ENCODE measurements at regions not wholly inside any gene's neighbourhood (a gene's known extent, or its start where the extent isn't known, plus 50 kb on each side); places are given as distances from the start of the nearest gene placed in this dataset.

DNA sequence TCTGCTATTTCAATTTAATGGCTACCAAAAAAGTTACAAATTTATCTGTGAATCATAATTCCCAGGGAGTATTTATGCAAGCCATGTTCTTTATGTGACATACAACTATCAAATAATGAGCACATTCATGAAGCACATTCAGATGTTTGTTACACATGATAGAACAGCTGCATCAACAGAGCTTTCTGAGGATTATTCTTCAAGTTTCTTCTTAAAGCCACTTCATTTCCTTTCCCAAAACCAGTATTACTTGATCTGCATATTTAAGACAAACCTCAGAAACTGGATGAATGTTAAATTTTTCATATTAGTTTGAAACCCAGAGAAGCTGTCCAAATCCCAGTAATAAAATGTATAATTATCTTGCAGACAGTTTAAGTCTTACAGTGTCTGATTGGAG, 73.6 kb upstream of the SOX5 start:
- Histone ChIP-seq H3K27me3 (ENCODE audit: insufficient read depth, low read depth, low read length) (no peaks in the 10 kb centered on the region), H3K9ac (ENCODE audit: low read length) (no peak overlapping the region), H3K9me3 (ENCODE audit: low read length) (no peaks in the 10 kb centered on the region), H3K4me2 (ENCODE audit: low read length) (no peak overlapping the region), H3K36me3 (ENCODE audit: insufficient read depth, low read length) (no peaks in the 10 kb centered on the region), H3F3A (ENCODE audit: insufficient read depth, low read length, poor library complexity, severe bottlenecking) (no peaks in the 10 kb centered on the region), H4K20me1 (ENCODE audit: insufficient read depth) (no peaks in the 10 kb centered on the region), H3K4me3 (ENCODE audit: low read length) (no peak overlapping the region), H3K9me2 (ENCODE audit: insufficient read depth, low read length) (no peaks in the 10 kb centered on the region), H2AFZ (ENCODE audit: low read depth, low read length) (no peak overlapping the region), H3K79me2 (replicated peaks; ENCODE audit: insufficient read depth, low read length) (no peaks in the 10 kb centered on the region), H3K27ac (ENCODE audit: low read length) (no peak overlapping the region)
- TF ChIP-seq, protein P1, sequence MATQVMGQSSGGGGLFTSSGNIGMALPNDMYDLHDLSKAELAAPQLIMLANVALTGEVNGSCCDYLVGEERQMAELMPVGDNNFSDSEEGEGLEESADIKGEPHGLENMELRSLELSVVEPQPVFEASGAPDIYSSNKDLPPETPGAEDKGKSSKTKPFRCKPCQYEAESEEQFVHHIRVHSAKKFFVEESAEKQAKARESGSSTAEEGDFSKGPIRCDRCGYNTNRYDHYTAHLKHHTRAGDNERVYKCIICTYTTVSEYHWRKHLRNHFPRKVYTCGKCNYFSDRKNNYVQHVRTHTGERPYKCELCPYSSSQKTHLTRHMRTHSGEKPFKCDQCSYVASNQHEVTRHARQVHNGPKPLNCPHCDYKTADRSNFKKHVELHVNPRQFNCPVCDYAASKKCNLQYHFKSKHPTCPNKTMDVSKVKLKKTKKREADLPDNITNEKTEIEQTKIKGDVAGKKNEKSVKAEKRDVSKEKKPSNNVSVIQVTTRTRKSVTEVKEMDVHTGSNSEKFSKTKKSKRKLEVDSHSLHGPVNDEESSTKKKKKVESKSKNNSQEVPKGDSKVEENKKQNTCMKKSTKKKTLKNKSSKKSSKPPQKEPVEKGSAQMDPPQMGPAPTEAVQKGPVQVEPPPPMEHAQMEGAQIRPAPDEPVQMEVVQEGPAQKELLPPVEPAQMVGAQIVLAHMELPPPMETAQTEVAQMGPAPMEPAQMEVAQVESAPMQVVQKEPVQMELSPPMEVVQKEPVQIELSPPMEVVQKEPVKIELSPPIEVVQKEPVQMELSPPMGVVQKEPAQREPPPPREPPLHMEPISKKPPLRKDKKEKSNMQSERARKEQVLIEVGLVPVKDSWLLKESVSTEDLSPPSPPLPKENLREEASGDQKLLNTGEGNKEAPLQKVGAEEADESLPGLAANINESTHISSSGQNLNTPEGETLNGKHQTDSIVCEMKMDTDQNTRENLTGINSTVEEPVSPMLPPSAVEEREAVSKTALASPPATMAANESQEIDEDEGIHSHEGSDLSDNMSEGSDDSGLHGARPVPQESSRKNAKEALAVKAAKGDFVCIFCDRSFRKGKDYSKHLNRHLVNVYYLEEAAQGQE (IDR thresholded peaks at IDR 0.05; ENCODE audit: borderline replicate concordance) = no peak
- TF ChIP-seq POLR2AphosphoS5 (IDR thresholded peaks at IDR 0.05) = no peak
- no peak for TF ChIP-seq SMC3 (conservative IDR thresholded peaks at IDR 0.05; ENCODE audit: poor library complexity)
- no peak for TF ChIP-seq TAF1 (IDR thresholded peaks at IDR 0.05; ENCODE audit: low read depth)
- TF ChIP-seq RAD21 (conservative IDR thresholded peaks at IDR 0.05) = no peak
- TF ChIP-seq MXI1 (conservative IDR thresholded peaks at IDR 0.05; ENCODE audit: poor library complexity, severe bottlenecking) = no peak
- TF ChIP-seq, protein P2, sequence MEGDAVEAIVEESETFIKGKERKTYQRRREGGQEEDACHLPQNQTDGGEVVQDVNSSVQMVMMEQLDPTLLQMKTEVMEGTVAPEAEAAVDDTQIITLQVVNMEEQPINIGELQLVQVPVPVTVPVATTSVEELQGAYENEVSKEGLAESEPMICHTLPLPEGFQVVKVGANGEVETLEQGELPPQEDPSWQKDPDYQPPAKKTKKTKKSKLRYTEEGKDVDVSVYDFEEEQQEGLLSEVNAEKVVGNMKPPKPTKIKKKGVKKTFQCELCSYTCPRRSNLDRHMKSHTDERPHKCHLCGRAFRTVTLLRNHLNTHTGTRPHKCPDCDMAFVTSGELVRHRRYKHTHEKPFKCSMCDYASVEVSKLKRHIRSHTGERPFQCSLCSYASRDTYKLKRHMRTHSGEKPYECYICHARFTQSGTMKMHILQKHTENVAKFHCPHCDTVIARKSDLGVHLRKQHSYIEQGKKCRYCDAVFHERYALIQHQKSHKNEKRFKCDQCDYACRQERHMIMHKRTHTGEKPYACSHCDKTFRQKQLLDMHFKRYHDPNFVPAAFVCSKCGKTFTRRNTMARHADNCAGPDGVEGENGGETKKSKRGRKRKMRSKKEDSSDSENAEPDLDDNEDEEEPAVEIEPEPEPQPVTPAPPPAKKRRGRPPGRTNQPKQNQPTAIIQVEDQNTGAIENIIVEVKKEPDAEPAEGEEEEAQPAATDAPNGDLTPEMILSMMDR (IDR thresholded peaks at IDR 0.05; ENCODE audit: poor library complexity, severe bottlenecking) = no peak
- TF ChIP-seq EZH2 (IDR thresholded peaks at IDR 0.05; ENCODE audit: borderline replicate concordance, insufficient read depth, low read length, poor library complexity, severe bottlenecking) = no peak

DNA sequence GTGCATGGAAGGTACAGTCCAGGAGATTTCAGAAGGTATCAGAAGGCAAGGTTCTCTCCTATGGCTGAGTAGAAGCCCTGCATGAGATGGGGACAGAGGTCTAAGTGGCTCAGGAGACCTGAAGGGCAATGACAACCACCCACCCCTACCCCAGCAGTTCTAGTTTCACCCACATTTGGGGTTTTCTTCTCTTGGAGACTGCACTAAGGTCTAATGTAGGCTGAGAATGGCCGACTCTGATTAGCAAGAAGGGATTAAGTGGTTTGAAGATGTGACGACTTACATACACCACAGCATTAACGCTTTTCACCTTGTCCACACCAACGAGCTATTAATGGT, 71.7 kb upstream of the SOX5 start:
- no peaks in the 10 kb centered on the region for H4K20me1 ChIP-seq (ENCODE audit: insufficient read depth)
- H3K27ac ChIP-seq (ENCODE audit: low read length) = no peak overlapping the region
- H3K9me3 ChIP-seq (ENCODE audit: low read length) = no peaks in the 10 kb centered on the region
- TF ChIP-seq POLR2AphosphoS5 (IDR thresholded peaks at IDR 0.05) (no peak), RAD21 (conservative IDR thresholded peaks at IDR 0.05) (no peak), SMC3 (conservative IDR thresholded peaks at IDR 0.05; ENCODE audit: poor library complexity) (no peak), TAF1 (IDR thresholded peaks at IDR 0.05; ENCODE audit: low read depth) (no peak), EZH2 (IDR thresholded peaks at IDR 0.05; ENCODE audit: borderline replicate concordance, insufficient read depth, low read length, poor library complexity, severe bottlenecking) (no peak), EP300 (conservative IDR thresholded peaks at IDR 0.05; ENCODE audit: poor library complexity, severe bottlenecking) (no peak), MXI1 (conservative IDR thresholded peaks at IDR 0.05; ENCODE audit: poor library complexity, severe bottlenecking) (no peak)
- TF ChIP-seq, protein P1 (IDR thresholded peaks at IDR 0.05; ENCODE audit: borderline replicate concordance) = no peak
- TF ChIP-seq, protein P2 (IDR thresholded peaks at IDR 0.05; ENCODE audit: poor library complexity, severe bottlenecking) = no peak
- no peak overlapping the region for H2AFZ ChIP-seq (ENCODE audit: low read depth, low read length)
- no peaks in the 10 kb centered on the region for H3K9me2 ChIP-seq (ENCODE audit: insufficient read depth, low read length)
- H3K4me3 ChIP-seq (ENCODE audit: low read length) = no peak overlapping the region
- H3F3A ChIP-seq (ENCODE audit: insufficient read depth, low read length, poor library complexity, severe bottlenecking) = no peaks in the 10 kb centered on the region
- H3K9ac ChIP-seq (ENCODE audit: low read length) = no peak overlapping the region
- H3K79me2 ChIP-seq (replicated peaks; ENCODE audit: insufficient read depth, low read length) = no peaks in the 10 kb centered on the region
- no peaks in the 10 kb centered on the region for H3K36me3 ChIP-seq (ENCODE audit: insufficient read depth, low read length)
- H3K27me3 ChIP-seq (ENCODE audit: insufficient read depth, low read depth, low read length) = no peaks in the 10 kb centered on the region
- no peak overlapping the region for H3K4me2 ChIP-seq (ENCODE audit: low read length)
